SK-N-SH (cell line): ENCODE measurements at regions not wholly inside any gene's neighbourhood (a gene's known extent, or its start where the extent isn't known, plus 50 kb on each side); places are given as distances from the start of the nearest gene placed in this dataset.

Experiments used
- CTCF ChIA-PET: fragments of 300-600, 350-600 bp; formaldehyde crosslinking; extraction: SDS; loops from one replicate; lab custom pipeline; 2021; lab: Yijun Ruan, JAX
- POLR2A ChIA-PET: fragments of 350-600 bp; sonication (Branson Sonifier 250); formaldehyde crosslinking; extraction: SDS; loops from one replicate; lab custom pipeline; 2020; ENCODE audit warnings: antibody characterized with exemption, inconsistent platforms; lab: Yijun Ruan, JAX
- DNase-seq: peaks from one replicate; pipeline ENCODE4 v3.0.0; 2012
- H2AFZ ChIP-seq: fragments of 200-600 bp; sonication (generic); 2 replicates; pipeline ENCODE4 v1.8.1; 2016; ENCODE audit warnings: antibody characterized with exemption, mild to moderate bottlenecking, low read depth
- H3F3A ChIP-seq: fragments of 200-600 bp; sonication (generic); replicated peaks from 2 replicates; pipeline ENCODE3; 2016; ENCODE audit warnings: antibody characterized with exemption, mild to moderate bottlenecking; ENCODE audit not compliant: insufficient read depth
- H3K27ac ChIP-seq, 2 experiments: fragments of 200-500 bp in 1 of 2; fragments of 200-600 bp in 1 of 2; sonication (Bioruptor generic) in 1 of 2; sonication (generic), shearing (Covaris generic) in 1 of 2; 2 replicates each; pipeline versions ENCODE4 v1.5.1 to v1.6.1; 2014 to 2016; ENCODE audit warnings: low read depth in 2 of 2, inconsistent platforms in 1 of 2, low read length in 1 of 2, mild to moderate bottlenecking in 1 of 2, mixed read lengths in 1 of 2
- H3K27me3 ChIP-seq: fragments of 200-600 bp; sonication (generic), shearing (Covaris generic); 2 replicates; pipeline ENCODE4 v1.6.1; 2016; ENCODE audit warnings: mixed run types; ENCODE audit not compliant: insufficient read depth
- H3K36me3 ChIP-seq, 2 experiments: fragments of 200-500 bp in 1 of 2; fragments of 200-600 bp in 1 of 2; sonication (Bioruptor generic) in 1 of 2; sonication (generic) in 1 of 2; replicated peaks in 1 of 2; 2 replicates each; pipeline versions ENCODE3 to v1.5.1; 2014 to 2016; ENCODE audit warnings: low read length in 1 of 2, mild to moderate bottlenecking in 1 of 2; ENCODE audit not compliant: insufficient read depth in 2 of 2, control insufficient read depth in 1 of 2
- H3K4me1 ChIP-seq, 2 experiments: fragments of 200-500 bp in 1 of 2; fragments of 200-600 bp in 1 of 2; sonication (Bioruptor generic) in 1 of 2; sonication (generic), shearing (Covaris generic) in 1 of 2; 2 replicates each; pipeline versions ENCODE4 v1.5.1 to v1.6.1; 2014 to 2016; ENCODE audit warnings: low read depth in 1 of 2, low read length in 1 of 2, mixed run types in 1 of 2; ENCODE audit not compliant: insufficient read depth in 2 of 2, control insufficient read depth in 1 of 2
- H3K4me2 ChIP-seq: fragments of 200-600 bp; sonication (generic), shearing (Covaris generic); 2 replicates; pipeline ENCODE4 v1.6.1; 2017; ENCODE audit warnings: mixed run types
- H3K4me3 ChIP-seq, 2 experiments: fragments of 200-500 bp in 1 of 2; fragments of 200-600 bp in 1 of 2; sonication (Bioruptor generic) in 1 of 2; sonication (generic), shearing (Covaris generic) in 1 of 2; 2 replicates each; pipeline versions ENCODE4 v1.5.1 to v1.8.1; 2014 to 2016; ENCODE audit warnings: low read depth in 2 of 2, inconsistent platforms in 1 of 2, low read length in 1 of 2, mild to moderate bottlenecking in 1 of 2, mixed read lengths in 1 of 2, moderate library complexity in 1 of 2
- H3K79me2 ChIP-seq: fragments of 200-600 bp; sonication (generic); 2 replicates; pipeline ENCODE4 v1.8.1; 2017; ENCODE audit warnings: mild to moderate bottlenecking; ENCODE audit not compliant: insufficient read depth
- H3K9ac ChIP-seq: fragments of 200-600 bp; sonication (generic); 2 replicates; pipeline ENCODE4 v1.6.1; 2017; ENCODE audit warnings: mixed run types
- H3K9me2 ChIP-seq: fragments of 200-600 bp; sonication (generic); 2 replicates; pipeline ENCODE4 v1.6.1; 2017; ENCODE audit warnings: mixed run types
- H3K9me3 ChIP-seq: fragments of 200-600 bp; sonication (generic); 2 replicates; pipeline ENCODE4 v1.6.1; 2017; ENCODE audit warnings: mixed run types, mild to moderate bottlenecking, moderate library complexity
- H4K20me1 ChIP-seq: fragments of 200-600 bp; sonication (generic); 2 replicates; pipeline ENCODE4 v1.6.1; 2017; ENCODE audit warnings: mild to moderate bottlenecking, mixed run types; ENCODE audit not compliant: insufficient read depth
- CHD2 ChIP-seq: fragments of 150-350 bp; IDR thresholded peaks from 2 replicates; pipeline ENCODE4 v1.6.1; 2018; ENCODE audit warnings: low read length; ENCODE audit not compliant: partially characterized antibody
- FOXJ3 ChIP-seq: sonication (generic); formaldehyde crosslinking; IDR thresholded peaks from 2 replicates; pipeline ENCODE4 v1.5.1; 2020; ENCODE audit warnings: mild to moderate bottlenecking, missing genetic modification reagents
- GATA2 ChIP-seq: sonication (generic); formaldehyde crosslinking; IDR thresholded peaks from 2 replicates; pipeline ENCODE4 v1.5.0; 2020; ENCODE audit warnings: mild to moderate bottlenecking, missing genetic modification reagents
- IRF3 ChIP-seq: fragments of 150-350 bp; IDR thresholded peaks from 2 replicates; pipeline ENCODE4 v1.6.1; 2016; ENCODE audit warnings: mild to moderate bottlenecking, low read depth, low read length
- JUND ChIP-seq: IDR thresholded peaks from 2 replicates; pipeline ENCODE4 v1.4.0; 2012
- MAX ChIP-seq: IDR thresholded peaks from 2 replicates; pipeline ENCODE4 v1.4.0; 2012; ENCODE audit warnings: low read depth
- MEF2A ChIP-seq: IDR thresholded peaks from 2 replicates; pipeline ENCODE4 v1.4.0; 2012; ENCODE audit warnings: low read depth, borderline replicate concordance
- RAD21 ChIP-seq: IDR thresholded peaks from 2 replicates; pipeline ENCODE4 v1.6.1; 2012; ENCODE audit warnings: mild to moderate bottlenecking, low read length
- RCOR1 ChIP-seq: fragments of 150-350 bp; IDR thresholded peaks from 2 replicates; pipeline ENCODE4 v1.6.1; 2017; ENCODE audit warnings: antibody characterized with exemption, low read length
- SMC3 ChIP-seq: IDR thresholded peaks from 2 replicates; pipeline ENCODE4 v1.6.1; 2012; ENCODE audit warnings: low read depth, low read length, improper control_type of control experiment
- TCF12 ChIP-seq: IDR thresholded peaks from 2 replicates; pipeline ENCODE4 v1.4.0; 2012
- USF2 ChIP-seq: fragments of 150-350 bp; IDR thresholded peaks from 2 replicates; pipeline ENCODE4 v1.6.1; 2017; ENCODE audit warnings: antibody characterized with exemption, low read length, low read depth, borderline replicate concordance
- WGBS: methylation state at CpG from one replicate; pipeline ENCODE4 v1.1.6; 2017; ENCODE audit warnings: low lambda C conversion rate; 5-methylcytosine and 5-hydroxymethylcytosine counted together
- TF ChIP-seq, protein P1 (sequence below): IDR thresholded peaks from 2 replicates; pipeline ENCODE4 v1.4.0; 2012; ENCODE audit warnings: low read depth, borderline replicate concordance
- TF ChIP-seq, protein P2 (sequence below): fragments of 200-600 bp; sonication (generic); IDR thresholded peaks from 2 replicates; pipeline ENCODE4 v1.6.1; 2017; ENCODE audit warnings: antibody characterized with exemption, mild to moderate bottlenecking, moderate library complexity
- TF ChIP-seq, protein P3 (sequence below): IDR thresholded peaks from 2 replicates; pipeline ENCODE4; 2012

- POLR2A ChIA-PET: no interaction called here
- no peaks in the 10 kb centered on the region for H3K79me2 ChIP-seq
- no peak overlapping the region for H3K4me3 ChIP-seq
- H3K4me1 ChIP-seq: no peaks in the 10 kb centered on the region; a peak in 1 of 4 replicates
- 68% methylated on average over 4 of the region's 4 CpGs for WGBS
- H3K9ac ChIP-seq: no peak overlapping the region
- TF ChIP-seq JUND (no peak), GATA2 (no peak), RAD21 (no peak)
- TF ChIP-seq, protein P1, sequence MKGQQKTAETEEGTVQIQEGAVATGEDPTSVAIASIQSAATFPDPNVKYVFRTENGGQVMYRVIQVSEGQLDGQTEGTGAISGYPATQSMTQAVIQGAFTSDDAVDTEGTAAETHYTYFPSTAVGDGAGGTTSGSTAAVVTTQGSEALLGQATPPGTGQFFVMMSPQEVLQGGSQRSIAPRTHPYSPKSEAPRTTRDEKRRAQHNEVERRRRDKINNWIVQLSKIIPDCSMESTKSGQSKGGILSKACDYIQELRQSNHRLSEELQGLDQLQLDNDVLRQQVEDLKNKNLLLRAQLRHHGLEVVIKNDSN: no peak
- DNase-seq: no peak
- no peaks in the 10 kb centered on the region for H3K36me3 ChIP-seq
- CTCF ChIA-PET: interaction anchor here (0.9 to 2.4 kb wide), 4 partner anchors 9 to 47 kb away, joined by 3 to 7 read pairs (median 4); no protein-coding TSS in a partner anchor
- no peak overlapping the region for H2AFZ ChIP-seq
- H3K9me2 ChIP-seq: no peaks in the 10 kb centered on the region
- no peaks in the 10 kb centered on the region for H3K27me3 ChIP-seq
- no peak overlapping the region for H3K4me2 ChIP-seq
- no peak overlapping the region for H3K27ac ChIP-seq
- H4K20me1 ChIP-seq: no peaks in the 10 kb centered on the region
- H3F3A ChIP-seq: no peaks in the 10 kb centered on the region
- no peaks in the 10 kb centered on the region for H3K9me3 ChIP-seq
Observed at GRCh38 chr1:11594625-11595024, 59.6 kb downstream of the FBXO2 start.

GRCh38 chr1:11594222-11594621 is 60.0 kb downstream of the FBXO2 start:
- WGBS: 28% methylated on average over 12 of the region's 12 CpGs
- Histone ChIP-seq H3K4me3 (no peak overlapping the region), H4K20me1 (no peaks in the 10 kb centered on the region), H3F3A (no peaks in the 10 kb centered on the region), H3K4me2 (no peak overlapping the region), H2AFZ (no peak overlapping the region), H3K79me2 (no peaks in the 10 kb centered on the region), H3K4me1 (no peaks in the 10 kb centered on the region; a peak in 1 of 4 replicates), H3K9me3 (no peaks in the 10 kb centered on the region), H3K36me3 (no peaks in the 10 kb centered on the region), H3K9me2 (no peaks in the 10 kb centered on the region), H3K27ac (no peak overlapping the region), H3K9ac (no peak overlapping the region), H3K27me3 (no peaks in the 10 kb centered on the region)
- CTCF ChIA-PET: interaction anchor here (0.9 to 2.4 kb wide), 6 partner anchors 9 to 113 kb away, joined by 3 to 7 read pairs (median 4); no protein-coding TSS in a partner anchor
- POLR2A ChIA-PET: no interaction called here
- TF ChIP-seq RAD21: no peak
- no peak for TF ChIP-seq GATA2
- TF ChIP-seq MAX: no peak
- TF ChIP-seq SMC3: no peak
- TF ChIP-seq TCF12: no peak
- TF ChIP-seq, protein P2, sequence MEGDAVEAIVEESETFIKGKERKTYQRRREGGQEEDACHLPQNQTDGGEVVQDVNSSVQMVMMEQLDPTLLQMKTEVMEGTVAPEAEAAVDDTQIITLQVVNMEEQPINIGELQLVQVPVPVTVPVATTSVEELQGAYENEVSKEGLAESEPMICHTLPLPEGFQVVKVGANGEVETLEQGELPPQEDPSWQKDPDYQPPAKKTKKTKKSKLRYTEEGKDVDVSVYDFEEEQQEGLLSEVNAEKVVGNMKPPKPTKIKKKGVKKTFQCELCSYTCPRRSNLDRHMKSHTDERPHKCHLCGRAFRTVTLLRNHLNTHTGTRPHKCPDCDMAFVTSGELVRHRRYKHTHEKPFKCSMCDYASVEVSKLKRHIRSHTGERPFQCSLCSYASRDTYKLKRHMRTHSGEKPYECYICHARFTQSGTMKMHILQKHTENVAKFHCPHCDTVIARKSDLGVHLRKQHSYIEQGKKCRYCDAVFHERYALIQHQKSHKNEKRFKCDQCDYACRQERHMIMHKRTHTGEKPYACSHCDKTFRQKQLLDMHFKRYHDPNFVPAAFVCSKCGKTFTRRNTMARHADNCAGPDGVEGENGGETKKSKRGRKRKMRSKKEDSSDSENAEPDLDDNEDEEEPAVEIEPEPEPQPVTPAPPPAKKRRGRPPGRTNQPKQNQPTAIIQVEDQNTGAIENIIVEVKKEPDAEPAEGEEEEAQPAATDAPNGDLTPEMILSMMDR: peak; percentile 25; the same call in 1 of the 2 replicates
- peak; percentile 47 for DNase-seq

- 45% methylated on average over 4 of the region's 6 CpGs for WGBS
- H3K9me2 ChIP-seq: no peaks in the 10 kb centered on the region
- TF ChIP-seq CHD2: no peak
- TF ChIP-seq IRF3: no peak
- no peak for TF ChIP-seq RCOR1
- no peak for TF ChIP-seq FOXJ3
- TF ChIP-seq SMC3: no peak
- no peak for TF ChIP-seq MEF2A
- TF ChIP-seq USF2: no peak
- no peak for TF ChIP-seq GATA2
- TF ChIP-seq, protein P3, sequence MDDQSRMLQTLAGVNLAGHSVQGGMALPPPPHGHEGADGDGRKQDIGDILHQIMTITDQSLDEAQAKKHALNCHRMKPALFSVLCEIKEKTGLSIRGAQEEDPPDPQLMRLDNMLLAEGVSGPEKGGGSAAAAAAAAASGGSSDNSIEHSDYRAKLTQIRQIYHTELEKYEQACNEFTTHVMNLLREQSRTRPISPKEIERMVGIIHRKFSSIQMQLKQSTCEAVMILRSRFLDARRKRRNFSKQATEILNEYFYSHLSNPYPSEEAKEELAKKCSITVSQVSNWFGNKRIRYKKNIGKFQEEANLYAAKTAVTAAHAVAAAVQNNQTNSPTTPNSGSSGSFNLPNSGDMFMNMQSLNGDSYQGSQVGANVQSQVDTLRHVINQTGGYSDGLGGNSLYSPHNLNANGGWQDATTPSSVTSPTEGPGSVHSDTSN: no peak
- no peaks in the 10 kb centered on the region for H3K9me3 ChIP-seq
- H3K4me2 ChIP-seq: no peak overlapping the region
- H3K9ac ChIP-seq: no peak overlapping the region
- DNase-seq: peak; percentile 46
- ChIA-PET CTCF (interaction anchor here (0.9 to 1.6 kb wide), 3 partner anchors 18 to 127 kb away, joined by 3 to 5 read pairs (median 5); no protein-coding TSS in a partner anchor), POLR2A (no interaction called here)
- H3K36me3 ChIP-seq: no peaks in the 10 kb centered on the region
- H2AFZ ChIP-seq: no peak overlapping the region
- no peaks in the 10 kb centered on the region for H3K79me2 ChIP-seq
- no peaks in the 10 kb centered on the region for H3K27me3 ChIP-seq
- no peaks in the 10 kb centered on the region for H4K20me1 ChIP-seq
- H3F3A ChIP-seq: no peaks in the 10 kb centered on the region
- no peaks in the 10 kb centered on the region; a peak in 1 of 4 replicates for H3K4me1 ChIP-seq
- no peak overlapping the region for H3K4me3 ChIP-seq
- no peak overlapping the region for H3K27ac ChIP-seq
Observed at GRCh38 chr1:11592752-11593151, 61.5 kb downstream of the FBXO2 start.
